Right atrium auricular region (tissue), 2 donors: ENCODE measurements at regions not wholly inside any gene's neighbourhood (a gene's known extent, or its start where the extent isn't known, plus 50 kb on each side); places are given as distances from the start of the nearest gene placed in this dataset.
"Not testable (repeated sequence)": the region's sequence is repeated elsewhere in the genome, so short reads cannot be mapped to it uniquely, and the experiment has no call there.

Experiments
- DNase-seq: peaks from one replicate; pipeline ENCODE4 v3.0.0-alpha.2; 2019; ENCODE audit warnings: low spot score
- H3K27ac ChIP-seq, 2 donors: fragments of 200-600 bp; sonication (generic); 1 replicate in 1 of 2; 2 replicates in 1 of 2; pipeline ENCODE4 v1.5.1; 2016 to 2019
- H3K27me3 ChIP-seq, 2 donors: fragments of 200-600 bp; sonication (generic); one replicate each; pipeline versions ENCODE4 v1.5.1 to v1.6.0; 2017 to 2019
- H3K36me3 ChIP-seq: fragments of 200-600 bp; sonication (generic); one replicate; pipeline ENCODE4 v1.5.1; 2016
- H3K4me1 ChIP-seq, 2 donors: fragments of 200-600 bp; sonication (generic); one replicate each; pipeline versions ENCODE4 v1.5.1 to v1.6.0; 2017 to 2019
- H3K4me3 ChIP-seq, 2 donors: fragments of 200-600 bp; sonication (generic); 1 replicate in 1 of 2; 2 replicates in 1 of 2; pipeline ENCODE4 v1.5.1; 2017 to 2019; ENCODE audit warnings: mild to moderate bottlenecking in 1 of 2, moderate library complexity in 1 of 2
- H3K9me3 ChIP-seq, 2 donors: fragments of 200-600 bp; sonication (generic); one replicate each; pipeline ENCODE4 v1.5.1; 2019
- CTCF ChIP-seq, 2 donors: fragments of 200-600 bp; sonication (generic); IDR thresholded peaks; one replicate each; pipeline ENCODE4 v1.5.1; 2019; ENCODE audit warnings: antibody characterized with exemption in 2 of 2

- DNase-seq, result no peak
- no peaks in the 10 kb centered on the region for H3K27me3 ChIP-seq
- no peaks in the 10 kb centered on the region for H3K9me3 ChIP-seq
- TF ChIP-seq CTCF (IDR thresholded peaks at IDR 0.05), result no peak
- no peak overlapping the region for H3K4me3 ChIP-seq
- H3K27ac ChIP-seq, result no peak overlapping the region
- H3K4me1 ChIP-seq, result no peaks in the 10 kb centered on the region
- no peaks in the 10 kb centered on the region for H3K36me3 ChIP-seq
Measured at GRCh38 chr1:181893937-181894336, 167.6 kb downstream of the ZNF648 start.

GRCh38 chr1:181893150-181893549 lies 168.4 kb downstream of the ZNF648 start:
- not testable (repeated sequence) for H3K4me3 ChIP-seq, H3K9me3 ChIP-seq, H3K36me3 ChIP-seq, H3K27me3 ChIP-seq, DNase-seq, H3K4me1 ChIP-seq, H3K27ac ChIP-seq

GRCh38 chr1:181872562-181872961 lies 188.9 kb downstream of the ZNF648 start:
- DNase-seq, result no peak
- TF ChIP-seq CTCF (IDR thresholded peaks at IDR 0.05), result no peak
- Histone ChIP-seq H3K27me3 (no peaks in the 10 kb centered on the region), H3K4me1 (no peaks in the 10 kb centered on the region), H3K27ac (no peak overlapping the region), H3K4me3 (no peak overlapping the region), H3K9me3 (peaks cover 0 to 26% of the 10 kb centered on the region in 2 donors), H3K36me3 (no peaks in the 10 kb centered on the region)

- H3K27me3 ChIP-seq, result no peaks in the 10 kb centered on the region
- H3K36me3 ChIP-seq, result no peaks in the 10 kb centered on the region
- no peak for TF ChIP-seq CTCF (IDR thresholded peaks at IDR 0.05)
- no peak overlapping the region for H3K4me3 ChIP-seq
- H3K4me1 ChIP-seq, result no peaks in the 10 kb centered on the region
- no peak overlapping the region for H3K27ac ChIP-seq
- no peak for DNase-seq
- peaks cover 7 to 18% of the 10 kb centered on the region in 2 donors for H3K9me3 ChIP-seq
Measured at GRCh38 chr1:181863736-181864135, 197.8 kb downstream of the ZNF648 start.

- Histone ChIP-seq H3K27ac (no peak overlapping the region), H3K4me1 (no peaks in the 10 kb centered on the region), H3K27me3 (no peaks in the 10 kb centered on the region), H3K4me3 (no peak overlapping the region), H3K9me3 (peaks cover 7 to 18% of the 10 kb centered on the region in 2 donors), H3K36me3 (no peaks in the 10 kb centered on the region)
- TF ChIP-seq CTCF (IDR thresholded peaks at IDR 0.05), result no peak
- DNase-seq, result no peak
Measured at GRCh38 chr1:181863006-181863405, 198.5 kb downstream of the ZNF648 start.

- no peaks in the 10 kb centered on the region for H3K27me3 ChIP-seq
- no peaks in the 10 kb centered on the region for H3K36me3 ChIP-seq
- no peaks in the 10 kb centered on the region for H3K4me1 ChIP-seq
- no peak overlapping the region for H3K27ac ChIP-seq
- peaks cover 7 to 32% of the 10 kb centered on the region in 2 donors for H3K9me3 ChIP-seq
- DNase-seq, result no peak
- H3K4me3 ChIP-seq, result no peak overlapping the region
- TF ChIP-seq CTCF (IDR thresholded peaks at IDR 0.05), result no peak
Measured at GRCh38 chr1:181858135-181858534, 203.4 kb downstream of the ZNF648 start.
